ENCODE measurements at regions not wholly inside any gene's neighbourhood (a gene's known extent, or its start where the extent isn't known, plus 50 kb on each side); places are given as distances from the start of the nearest gene placed in this dataset.

GRCh38 chr10:10610171-10610570 is 407.5 kb upstream of the CELF2 start:
- TF ChIP-seq CTCF (IDR thresholded peaks at IDR 0.05), result no peak
- TF ChIP-seq POLR2A (IDR thresholded peaks at IDR 0.05), result no peak
- no peak for TF ChIP-seq EP300 (IDR thresholded peaks at IDR 0.05)
